GM23338 (cell line): ENCODE measurements at regions not wholly inside any gene's neighbourhood (a gene's known extent, or its start where the extent isn't known, plus 50 kb on each side); places are given as distances from the start of the nearest gene placed in this dataset.

Experiments used
- ATAC-seq: fragments of 200-7000 bp; cut with Tn5 transposase; 3 replicates; pipeline ENCODE4 v1.9.1; 2020
- DNase-seq: peaks from one replicate; pipeline ENCODE4 v3.0.0-alpha.2; 2015; ENCODE audit warnings: low spot score
- H2AFZ ChIP-seq: fragments of 200-600 bp; sonication (generic); 2 replicates; pipeline ENCODE4 v1.8.0; 2016; ENCODE audit warnings: antibody characterized with exemption, mild to moderate bottlenecking, moderate library complexity
- H3F3A ChIP-seq: fragments of 200-600 bp; sonication (generic); replicated peaks from 2 replicates; pipeline ENCODE4 v1.8.0; 2017; ENCODE audit warnings: antibody characterized with exemption, mixed run types, low read depth
- H3K27ac ChIP-seq: fragments of 200-600 bp; sonication (generic); 2 replicates; pipeline ENCODE4 v1.6.1; 2016; ENCODE audit warnings: low read depth
- H3K27me3 ChIP-seq: fragments of 200-600 bp; sonication (generic); 2 replicates; pipeline ENCODE4 v1.8.0; 2016; ENCODE audit warnings: mild to moderate bottlenecking, mixed run types, moderate library complexity; ENCODE audit not compliant: insufficient read depth
- H3K36me3 ChIP-seq: fragments of 200-600 bp; sonication (generic); 2 replicates; pipeline ENCODE4 v1.8.0; 2016; ENCODE audit warnings: mild to moderate bottlenecking; ENCODE audit not compliant: insufficient read depth
- H3K4me1 ChIP-seq: fragments of 200-600 bp; sonication (generic); 2 replicates; pipeline ENCODE4 v1.8.0; 2016; ENCODE audit warnings: mild to moderate bottlenecking, moderate library complexity; ENCODE audit not compliant: insufficient read depth
- H3K4me2 ChIP-seq: fragments of 200-600 bp; sonication (generic); 2 replicates; pipeline ENCODE4 v1.7.1; 2017; ENCODE audit warnings: mixed run types
- H3K4me3 ChIP-seq: fragments of 200-600 bp; sonication (generic); 2 replicates; pipeline ENCODE4 v1.6.1; 2016; ENCODE audit warnings: mixed run types
- H3K79me2 ChIP-seq: fragments of 200-600 bp; sonication (generic); replicated peaks from 2 replicates; pipeline ENCODE4 v1.8.0; 2017; ENCODE audit warnings: mild to moderate bottlenecking; ENCODE audit not compliant: insufficient read depth
- H3K9me2 ChIP-seq: fragments of 200-600 bp; sonication (generic); 2 replicates; pipeline ENCODE4 v1.8.0; 2017; ENCODE audit not compliant: insufficient read depth
- H4K20me1 ChIP-seq: fragments of 200-600 bp; sonication (generic); replicated peaks from 2 replicates; pipeline ENCODE4 v1.8.0; 2017; ENCODE audit warnings: mild to moderate bottlenecking; ENCODE audit not compliant: insufficient read depth
- H3K27ac Mint-ChIP-seq: 2 replicates; pipeline ENCODE4 v1.8.0; 2020; ENCODE audit warnings: inconsistent platforms, mild to moderate bottlenecking, moderate library complexity, mixed read lengths
- H3K27me3 Mint-ChIP-seq: 3 replicates; pipeline ENCODE4 v1.8.0; 2022; ENCODE audit warnings: low read depth, mild to moderate bottlenecking, moderate library complexity, mixed read lengths, inconsistent platforms; ENCODE audit not compliant: insufficient read depth, poor library complexity
- H3K36me3 Mint-ChIP-seq: 3 replicates; pipeline ENCODE4 v1.8.0; 2021; ENCODE audit warnings: low read depth, mild to moderate bottlenecking, inconsistent platforms, moderate library complexity, mixed read lengths
- H3K4me1 Mint-ChIP-seq: 3 replicates; pipeline ENCODE4 v1.8.0; 2020; ENCODE audit warnings: mild to moderate bottlenecking, inconsistent platforms, mixed read lengths
- H3K4me3 Mint-ChIP-seq: 3 replicates; pipeline ENCODE4 v1.8.0; 2021; ENCODE audit warnings: moderate library complexity, mild to moderate bottlenecking, inconsistent platforms, mixed read lengths
- H3K9me3 Mint-ChIP-seq: 3 replicates; pipeline ENCODE4 v1.8.0; 2020; ENCODE audit warnings: moderate library complexity, mild to moderate bottlenecking, inconsistent platforms, mixed read lengths
- CREB1 ChIP-seq: fragments of 250-450 bp; sonication (Bioruptor Pico); IDR thresholded peaks from 2 replicates; pipeline ENCODE4 v1.5.0; 2020; ENCODE audit warnings: low read depth, mild to moderate bottlenecking, moderate library complexity
- EZH2 ChIP-seq: fragments of 200-600 bp; sonication (generic); IDR thresholded peaks from one replicate; pipeline ENCODE4 v1.8.0; 2017; ENCODE audit warnings: antibody characterized with exemption, mild to moderate bottlenecking, low read depth; ENCODE audit not compliant: unreplicated experiment
- EZH2phosphoT487 ChIP-seq: fragments of 200-600 bp; sonication (generic); IDR thresholded peaks from one replicate; pipeline ENCODE4 v1.8.1; 2018; ENCODE audit warnings: antibody characterized with exemption; ENCODE audit not compliant: unreplicated experiment
- JUNB ChIP-seq: IDR thresholded peaks from one replicate; pipeline ENCODE4 v1.6.1; 2016; ENCODE audit warnings: antibody characterized with exemption; ENCODE audit not compliant: unreplicated experiment
- NANOG ChIP-seq: IDR thresholded peaks from 2 replicates; pipeline ENCODE4 v1.6.1; 2016; ENCODE audit warnings: antibody characterized with exemption, borderline replicate concordance
- POLR2AphosphoS5 ChIP-seq: IDR thresholded peaks from 2 replicates; pipeline ENCODE4 v1.6.1; 2016; ENCODE audit warnings: antibody characterized with exemption, low read depth
- STAT1 ChIP-seq: IDR thresholded peaks from one replicate; pipeline ENCODE4 v1.6.1; 2016; ENCODE audit warnings: antibody characterized with exemption; ENCODE audit not compliant: unreplicated experiment
- ZNF331 ChIP-seq: fragments of 250-450 bp; sonication (Bioruptor Pico); IDR thresholded peaks from 2 replicates; pipeline ENCODE4 v1.5.0; 2020; ENCODE audit warnings: low read depth, mild to moderate bottlenecking, moderate library complexity
- TF ChIP-seq, protein P1 (sequence below): IDR thresholded peaks from one replicate; pipeline ENCODE4 v1.6.1; 2018; ENCODE audit warnings: antibody characterized with exemption; ENCODE audit not compliant: unreplicated experiment
- TF ChIP-seq, protein P2 (sequence below), 2 experiments: fragments of 200-600 bp in 1 of 2; sonication (generic) in 1 of 2; conservative IDR thresholded peaks; 2 replicates each; pipeline versions ENCODE4 v1.5.1 to v1.6.1; 2016 to 2017; ENCODE audit warnings: antibody characterized with exemption in 2 of 2, low read depth in 2 of 2, mild to moderate bottlenecking in 2 of 2, moderate library complexity in 1 of 2
- TF ChIP-seq, protein P3 (sequence below): IDR thresholded peaks from 2 replicates; pipeline ENCODE4 v1.6.1; 2016; ENCODE audit warnings: antibody characterized with exemption
- TF ChIP-seq, protein P4 (sequence below): fragments of 250-450 bp; sonication (Bioruptor Pico); IDR thresholded peaks from 2 replicates; pipeline ENCODE4 v1.5.0; 2020; ENCODE audit warnings: mild to moderate bottlenecking, moderate library complexity

DNA sequence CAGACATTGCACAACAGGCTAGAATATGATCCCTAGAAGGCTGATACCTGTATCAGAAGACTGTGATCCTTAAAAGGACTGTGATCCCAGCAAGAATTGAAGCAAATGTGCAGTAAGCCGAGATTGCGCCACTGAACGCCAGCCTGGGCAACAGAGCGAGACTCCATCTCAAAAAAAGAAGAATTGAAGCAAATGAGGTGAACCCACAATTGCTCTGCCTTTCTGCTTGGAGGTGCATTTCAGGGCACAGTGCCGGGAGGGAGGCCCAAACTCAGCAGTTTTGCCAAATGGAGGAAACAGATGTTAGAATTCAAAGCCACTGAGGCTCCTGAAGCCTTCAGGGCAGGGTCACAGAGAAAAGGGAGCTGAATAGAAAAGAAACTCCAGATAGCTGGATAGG, 61.1 kb upstream of the COCH start:
- Mint-ChIP-seq H3K36me3 (no peaks in the 10 kb centered on the region), H3K27me3 (peaks cover 4% of the 10 kb centered on the region), H3K9me3 (no peaks in the 10 kb centered on the region; the same call in 2 of the 3 replicates), H3K27ac (no peak overlapping the region), H3K4me3 (no peak overlapping the region), H3K4me1 (peaks cover 5% of the 10 kb centered on the region)
- Histone ChIP-seq H3K4me2 (no peak overlapping the region), H3K27ac (no peak overlapping the region), H2AFZ (peak overlapping the region; percentile 72; the same call in 1 of the 2 replicates), H3F3A (no peaks in the 10 kb centered on the region), H3K79me2 (no peaks in the 10 kb centered on the region), H3K27me3 (no peaks in the 10 kb centered on the region), H3K9me2 (no peaks in the 10 kb centered on the region), H4K20me1 (no peaks in the 10 kb centered on the region), H3K4me3 (no peak overlapping the region), H3K4me1 (0 out of 2 replicates have a peak, but pooled peaks cover 4% of the 10 kb centered on the region), H3K36me3 (no peaks in the 10 kb centered on the region)
- DNase-seq (no peak), ATAC-seq (no peak)
- TF ChIP-seq, protein P1, sequence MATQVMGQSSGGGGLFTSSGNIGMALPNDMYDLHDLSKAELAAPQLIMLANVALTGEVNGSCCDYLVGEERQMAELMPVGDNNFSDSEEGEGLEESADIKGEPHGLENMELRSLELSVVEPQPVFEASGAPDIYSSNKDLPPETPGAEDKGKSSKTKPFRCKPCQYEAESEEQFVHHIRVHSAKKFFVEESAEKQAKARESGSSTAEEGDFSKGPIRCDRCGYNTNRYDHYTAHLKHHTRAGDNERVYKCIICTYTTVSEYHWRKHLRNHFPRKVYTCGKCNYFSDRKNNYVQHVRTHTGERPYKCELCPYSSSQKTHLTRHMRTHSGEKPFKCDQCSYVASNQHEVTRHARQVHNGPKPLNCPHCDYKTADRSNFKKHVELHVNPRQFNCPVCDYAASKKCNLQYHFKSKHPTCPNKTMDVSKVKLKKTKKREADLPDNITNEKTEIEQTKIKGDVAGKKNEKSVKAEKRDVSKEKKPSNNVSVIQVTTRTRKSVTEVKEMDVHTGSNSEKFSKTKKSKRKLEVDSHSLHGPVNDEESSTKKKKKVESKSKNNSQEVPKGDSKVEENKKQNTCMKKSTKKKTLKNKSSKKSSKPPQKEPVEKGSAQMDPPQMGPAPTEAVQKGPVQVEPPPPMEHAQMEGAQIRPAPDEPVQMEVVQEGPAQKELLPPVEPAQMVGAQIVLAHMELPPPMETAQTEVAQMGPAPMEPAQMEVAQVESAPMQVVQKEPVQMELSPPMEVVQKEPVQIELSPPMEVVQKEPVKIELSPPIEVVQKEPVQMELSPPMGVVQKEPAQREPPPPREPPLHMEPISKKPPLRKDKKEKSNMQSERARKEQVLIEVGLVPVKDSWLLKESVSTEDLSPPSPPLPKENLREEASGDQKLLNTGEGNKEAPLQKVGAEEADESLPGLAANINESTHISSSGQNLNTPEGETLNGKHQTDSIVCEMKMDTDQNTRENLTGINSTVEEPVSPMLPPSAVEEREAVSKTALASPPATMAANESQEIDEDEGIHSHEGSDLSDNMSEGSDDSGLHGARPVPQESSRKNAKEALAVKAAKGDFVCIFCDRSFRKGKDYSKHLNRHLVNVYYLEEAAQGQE, result no peak
- no peak for TF ChIP-seq CREB1
- TF ChIP-seq, protein P2, sequence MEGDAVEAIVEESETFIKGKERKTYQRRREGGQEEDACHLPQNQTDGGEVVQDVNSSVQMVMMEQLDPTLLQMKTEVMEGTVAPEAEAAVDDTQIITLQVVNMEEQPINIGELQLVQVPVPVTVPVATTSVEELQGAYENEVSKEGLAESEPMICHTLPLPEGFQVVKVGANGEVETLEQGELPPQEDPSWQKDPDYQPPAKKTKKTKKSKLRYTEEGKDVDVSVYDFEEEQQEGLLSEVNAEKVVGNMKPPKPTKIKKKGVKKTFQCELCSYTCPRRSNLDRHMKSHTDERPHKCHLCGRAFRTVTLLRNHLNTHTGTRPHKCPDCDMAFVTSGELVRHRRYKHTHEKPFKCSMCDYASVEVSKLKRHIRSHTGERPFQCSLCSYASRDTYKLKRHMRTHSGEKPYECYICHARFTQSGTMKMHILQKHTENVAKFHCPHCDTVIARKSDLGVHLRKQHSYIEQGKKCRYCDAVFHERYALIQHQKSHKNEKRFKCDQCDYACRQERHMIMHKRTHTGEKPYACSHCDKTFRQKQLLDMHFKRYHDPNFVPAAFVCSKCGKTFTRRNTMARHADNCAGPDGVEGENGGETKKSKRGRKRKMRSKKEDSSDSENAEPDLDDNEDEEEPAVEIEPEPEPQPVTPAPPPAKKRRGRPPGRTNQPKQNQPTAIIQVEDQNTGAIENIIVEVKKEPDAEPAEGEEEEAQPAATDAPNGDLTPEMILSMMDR (conservative IDR thresholded peaks at IDR 0.05; ENCODE audit: low read depth in 2 of 2), result no peak
- TF ChIP-seq EZH2phosphoT487, result no peak
- no peak for TF ChIP-seq JUNB
- TF ChIP-seq, protein P3, sequence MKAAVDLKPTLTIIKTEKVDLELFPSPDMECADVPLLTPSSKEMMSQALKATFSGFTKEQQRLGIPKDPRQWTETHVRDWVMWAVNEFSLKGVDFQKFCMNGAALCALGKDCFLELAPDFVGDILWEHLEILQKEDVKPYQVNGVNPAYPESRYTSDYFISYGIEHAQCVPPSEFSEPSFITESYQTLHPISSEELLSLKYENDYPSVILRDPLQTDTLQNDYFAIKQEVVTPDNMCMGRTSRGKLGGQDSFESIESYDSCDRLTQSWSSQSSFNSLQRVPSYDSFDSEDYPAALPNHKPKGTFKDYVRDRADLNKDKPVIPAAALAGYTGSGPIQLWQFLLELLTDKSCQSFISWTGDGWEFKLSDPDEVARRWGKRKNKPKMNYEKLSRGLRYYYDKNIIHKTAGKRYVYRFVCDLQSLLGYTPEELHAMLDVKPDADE, result no peak
- TF ChIP-seq, protein P4, sequence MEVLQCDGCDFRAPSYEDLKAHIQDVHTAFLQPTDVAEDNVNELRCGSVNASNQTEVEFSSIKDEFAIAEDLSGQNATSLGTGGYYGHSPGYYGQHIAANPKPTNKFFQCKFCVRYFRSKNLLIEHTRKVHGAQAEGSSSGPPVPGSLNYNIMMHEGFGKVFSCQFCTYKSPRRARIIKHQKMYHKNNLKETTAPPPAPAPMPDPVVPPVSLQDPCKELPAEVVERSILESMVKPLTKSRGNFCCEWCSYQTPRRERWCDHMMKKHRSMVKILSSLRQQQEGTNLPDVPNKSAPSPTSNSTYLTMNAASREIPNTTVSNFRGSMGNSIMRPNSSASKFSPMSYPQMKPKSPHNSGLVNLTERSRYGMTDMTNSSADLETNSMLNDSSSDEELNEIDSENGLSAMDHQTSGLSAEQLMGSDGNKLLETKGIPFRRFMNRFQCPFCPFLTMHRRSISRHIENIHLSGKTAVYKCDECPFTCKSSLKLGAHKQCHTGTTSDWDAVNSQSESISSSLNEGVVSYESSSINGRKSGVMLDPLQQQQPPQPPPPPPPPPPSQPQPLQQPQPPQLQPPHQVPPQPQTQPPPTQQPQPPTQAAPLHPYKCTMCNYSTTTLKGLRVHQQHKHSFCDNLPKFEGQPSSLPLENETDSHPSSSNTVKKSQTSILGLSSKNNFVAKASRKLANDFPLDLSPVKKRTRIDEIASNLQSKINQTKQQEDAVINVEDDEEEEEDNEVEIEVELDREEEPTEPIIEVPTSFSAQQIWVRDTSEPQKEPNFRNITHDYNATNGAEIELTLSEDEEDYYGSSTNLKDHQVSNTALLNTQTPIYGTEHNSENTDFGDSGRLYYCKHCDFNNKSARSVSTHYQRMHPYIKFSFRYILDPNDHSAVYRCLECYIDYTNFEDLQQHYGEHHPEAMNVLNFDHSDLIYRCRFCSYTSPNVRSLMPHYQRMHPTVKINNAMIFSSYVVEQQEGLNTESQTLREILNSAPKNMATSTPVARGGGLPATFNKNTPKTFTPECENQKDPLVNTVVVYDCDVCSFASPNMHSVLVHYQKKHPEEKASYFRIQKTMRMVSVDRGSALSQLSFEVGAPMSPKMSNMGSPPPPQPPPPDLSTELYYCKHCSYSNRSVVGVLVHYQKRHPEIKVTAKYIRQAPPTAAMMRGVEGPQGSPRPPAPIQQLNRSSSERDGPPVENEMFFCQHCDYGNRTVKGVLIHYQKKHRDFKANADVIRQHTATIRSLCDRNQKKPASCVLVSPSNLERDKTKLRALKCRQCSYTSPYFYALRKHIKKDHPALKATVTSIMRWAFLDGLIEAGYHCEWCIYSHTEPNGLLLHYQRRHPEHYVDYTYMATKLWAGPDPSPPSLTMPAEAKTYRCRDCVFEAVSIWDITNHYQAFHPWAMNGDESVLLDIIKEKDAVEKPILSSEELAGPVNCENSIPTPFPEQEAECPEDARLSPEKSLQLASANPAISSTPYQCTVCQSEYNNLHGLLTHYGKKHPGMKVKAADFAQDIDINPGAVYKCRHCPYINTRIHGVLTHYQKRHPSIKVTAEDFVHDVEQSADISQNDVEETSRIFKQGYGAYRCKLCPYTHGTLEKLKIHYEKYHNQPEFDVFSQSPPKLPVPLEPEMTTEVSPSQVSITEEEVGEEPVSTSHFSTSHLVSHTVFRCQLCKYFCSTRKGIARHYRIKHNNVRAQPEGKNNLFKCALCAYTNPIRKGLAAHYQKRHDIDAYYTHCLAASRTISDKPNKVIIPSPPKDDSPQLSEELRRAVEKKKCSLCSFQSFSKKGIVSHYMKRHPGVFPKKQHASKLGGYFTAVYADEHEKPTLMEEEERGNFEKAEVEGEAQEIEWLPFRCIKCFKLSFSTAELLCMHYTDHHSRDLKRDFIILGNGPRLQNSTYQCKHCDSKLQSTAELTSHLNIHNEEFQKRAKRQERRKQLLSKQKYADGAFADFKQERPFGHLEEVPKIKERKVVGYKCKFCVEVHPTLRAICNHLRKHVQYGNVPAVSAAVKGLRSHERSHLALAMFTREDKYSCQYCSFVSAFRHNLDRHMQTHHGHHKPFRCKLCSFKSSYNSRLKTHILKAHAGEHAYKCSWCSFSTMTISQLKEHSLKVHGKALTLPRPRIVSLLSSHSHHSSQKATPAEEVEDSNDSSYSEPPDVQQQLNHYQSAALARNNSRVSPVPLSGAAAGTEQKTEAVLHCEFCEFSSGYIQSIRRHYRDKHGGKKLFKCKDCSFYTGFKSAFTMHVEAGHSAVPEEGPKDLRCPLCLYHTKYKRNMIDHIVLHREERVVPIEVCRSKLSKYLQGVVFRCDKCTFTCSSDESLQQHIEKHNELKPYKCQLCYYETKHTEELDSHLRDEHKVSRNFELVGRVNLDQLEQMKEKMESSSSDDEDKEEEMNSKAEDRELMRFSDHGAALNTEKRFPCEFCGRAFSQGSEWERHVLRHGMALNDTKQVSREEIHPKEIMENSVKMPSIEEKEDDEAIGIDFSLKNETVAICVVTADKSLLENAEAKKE (CRISPR knock-in tag), result no peak
- no peak for TF ChIP-seq STAT1
- no peak for TF ChIP-seq ZNF331 (CRISPR knock-in tag)
- no peak for TF ChIP-seq EZH2
- no peak for TF ChIP-seq NANOG
- no peak for TF ChIP-seq POLR2AphosphoS5
